ENCODE measurements at regions not wholly inside any gene's neighbourhood (a gene's known extent, or its start where the extent isn't known, plus 50 kb on each side); places are given as distances from the start of the nearest gene placed in this dataset.

DNA sequence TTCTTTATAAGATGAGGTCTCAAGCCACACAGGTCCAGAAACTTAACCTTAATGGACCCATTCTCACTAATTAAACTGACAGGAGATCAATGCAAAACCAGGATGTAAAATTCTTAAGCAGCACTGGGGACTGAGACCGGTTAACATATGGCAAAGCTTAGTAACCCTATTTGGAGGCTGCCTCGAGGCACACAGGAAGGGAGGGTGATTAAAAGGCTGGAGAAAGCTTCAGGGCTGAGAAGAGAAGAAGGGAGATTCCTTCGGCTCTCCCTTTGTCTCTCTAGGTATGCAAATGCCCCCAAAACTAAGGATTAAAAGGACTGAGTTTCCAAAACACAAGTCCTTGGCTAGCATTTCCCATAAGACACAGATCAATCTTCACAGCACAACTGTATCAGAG, 120.8 kb upstream of the DSCAM start:
- intact Hi-C loops (cut with micrococcal nuclease): no loop called here
- peaks cover 4% of the 10 kb centered on the region for H3K4me1 Mint-ChIP-seq
- Histone ChIP-seq H3K79me2 (ENCODE audit: insufficient read depth, low read length) (no peaks in the 10 kb centered on the region), H3K9ac (ENCODE audit: insufficient read depth, low read length, poor library complexity, severe bottlenecking) (no peak overlapping the region), H3K27ac (ENCODE audit: low read depth in 1 of 2, low read length in 2 of 2) (no peak overlapping the region), H3K4me1 (ENCODE audit: control insufficient read depth in 1 of 2, insufficient read depth in 2 of 2, low read length in 2 of 2) (peaks cover 3 to 6% of the 10 kb centered on the region in 2 donors), H3K27me3 (ENCODE audit: control insufficient read depth in 2 of 2, insufficient read depth in 2 of 2, low read length in 2 of 2) (peaks cover 0 to 2% of the 10 kb centered on the region in 2 donors), H3K4me3 (replicated peaks in 1 of 3; ENCODE audit: low read depth in 2 of 3, low read length in 3 of 3) (no peak overlapping the region), H3K36me3 (replicated peaks in 1 of 2; ENCODE audit: control insufficient read depth in 1 of 2, insufficient read depth in 2 of 2, low read length in 2 of 2) (no peaks in the 10 kb centered on the region), H3K4me2 (replicated peaks; ENCODE audit: extremely low read depth, low read length, poor library complexity, severe bottlenecking) (no peak overlapping the region), H4K20me1 (ENCODE audit: insufficient read depth, low read length) (no peaks in the 10 kb centered on the region), H3K9me3 (replicated peaks in 1 of 2; ENCODE audit: control insufficient read depth in 1 of 2, insufficient read depth in 1 of 2, low read length in 2 of 2) (no peaks in the 10 kb centered on the region), H2AFZ (ENCODE audit: insufficient read depth, low read depth, low read length, poor library complexity, severe bottlenecking) (no peak overlapping the region)
- 92% methylated on average over 2 of the region's 3 CpGs for WGBS (ENCODE audit: insufficient coverage)
- H3K27ac Mint-ChIP-seq: no peak overlapping the region
- H3K27me3 Mint-ChIP-seq (ENCODE audit: low read depth in 3 of 3): peaks cover 0 to 6% (median 5%) of the 10 kb centered on the region in 3 donors
- TF ChIP-seq, protein P1, sequence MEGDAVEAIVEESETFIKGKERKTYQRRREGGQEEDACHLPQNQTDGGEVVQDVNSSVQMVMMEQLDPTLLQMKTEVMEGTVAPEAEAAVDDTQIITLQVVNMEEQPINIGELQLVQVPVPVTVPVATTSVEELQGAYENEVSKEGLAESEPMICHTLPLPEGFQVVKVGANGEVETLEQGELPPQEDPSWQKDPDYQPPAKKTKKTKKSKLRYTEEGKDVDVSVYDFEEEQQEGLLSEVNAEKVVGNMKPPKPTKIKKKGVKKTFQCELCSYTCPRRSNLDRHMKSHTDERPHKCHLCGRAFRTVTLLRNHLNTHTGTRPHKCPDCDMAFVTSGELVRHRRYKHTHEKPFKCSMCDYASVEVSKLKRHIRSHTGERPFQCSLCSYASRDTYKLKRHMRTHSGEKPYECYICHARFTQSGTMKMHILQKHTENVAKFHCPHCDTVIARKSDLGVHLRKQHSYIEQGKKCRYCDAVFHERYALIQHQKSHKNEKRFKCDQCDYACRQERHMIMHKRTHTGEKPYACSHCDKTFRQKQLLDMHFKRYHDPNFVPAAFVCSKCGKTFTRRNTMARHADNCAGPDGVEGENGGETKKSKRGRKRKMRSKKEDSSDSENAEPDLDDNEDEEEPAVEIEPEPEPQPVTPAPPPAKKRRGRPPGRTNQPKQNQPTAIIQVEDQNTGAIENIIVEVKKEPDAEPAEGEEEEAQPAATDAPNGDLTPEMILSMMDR (IDR thresholded peaks at IDR 0.05): no peak
- no peak overlapping the region for H3K4me3 Mint-ChIP-seq
- no peaks in the 10 kb centered on the region for H3K36me3 Mint-ChIP-seq
- H3K9me3 Mint-ChIP-seq: peaks cover 0 to 6% (median 3%) of the 10 kb centered on the region in 7 donors
- DNase-seq: no peak

DNA sequence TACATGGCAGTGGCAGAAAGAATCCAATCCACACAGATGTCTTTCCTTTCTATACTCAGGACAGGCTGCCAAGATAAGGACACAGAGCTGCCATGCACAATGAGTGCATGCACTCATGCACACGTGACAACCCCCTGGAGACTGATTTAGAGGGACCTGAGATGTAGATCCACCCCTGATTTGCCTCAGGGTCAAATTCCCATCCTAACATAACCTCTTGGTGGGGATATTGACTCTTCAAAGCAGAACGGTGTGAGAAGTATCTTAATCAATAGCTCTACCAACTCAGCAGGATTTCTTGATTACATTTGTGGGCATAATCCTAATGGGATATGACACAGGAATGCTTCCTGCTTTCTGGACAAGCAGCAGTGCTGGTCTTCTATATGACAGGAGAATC, 125.2 kb upstream of the DSCAM start:
- H4K20me1 ChIP-seq (ENCODE audit: insufficient read depth, low read length): no peaks in the 10 kb centered on the region
- no peaks in the 10 kb centered on the region for H3K79me2 ChIP-seq (ENCODE audit: insufficient read depth, low read length)
- Mint-ChIP-seq H3K36me3 (no peaks in the 10 kb centered on the region), H3K9me3 (peaks cover 7 to 21% (median 13%) of the 10 kb centered on the region in 7 donors), H3K4me1 (peaks cover 12% of the 10 kb centered on the region), H3K4me3 (no peak overlapping the region), H3K27me3 (ENCODE audit: low read depth in 3 of 3) (peaks cover 0 to 6% (median 0%) of the 10 kb centered on the region in 3 donors), H3K27ac (no peak overlapping the region)
- DNase-seq: no peak
- peaks cover 16 to 17% of the 10 kb centered on the region in 2 donors for H3K4me1 ChIP-seq (ENCODE audit: control insufficient read depth in 1 of 2, insufficient read depth in 2 of 2, low read length in 2 of 2)
- no peak overlapping the region for H3K4me2 ChIP-seq (replicated peaks; ENCODE audit: extremely low read depth, low read length, poor library complexity, severe bottlenecking)
- H3K4me3 ChIP-seq (replicated peaks in 1 of 3; ENCODE audit: low read depth in 2 of 3, low read length in 3 of 3): no peak overlapping the region
- intact Hi-C loops (cut with micrococcal nuclease): no loop called here
- peaks cover 0 to 2% of the 10 kb centered on the region in 2 donors for H3K27me3 ChIP-seq (ENCODE audit: control insufficient read depth in 2 of 2, insufficient read depth in 2 of 2, low read length in 2 of 2)
- H2AFZ ChIP-seq (ENCODE audit: insufficient read depth, low read depth, low read length, poor library complexity, severe bottlenecking): no peak overlapping the region
- H3K36me3 ChIP-seq (replicated peaks in 1 of 2; ENCODE audit: control insufficient read depth in 1 of 2, insufficient read depth in 2 of 2, low read length in 2 of 2): no peaks in the 10 kb centered on the region
- TF ChIP-seq, protein P1 (IDR thresholded peaks at IDR 0.05): no peak
- no peak overlapping the region for H3K9ac ChIP-seq (ENCODE audit: insufficient read depth, low read length, poor library complexity, severe bottlenecking)
- no CpG with 5 or more reads among the region's 2 CpGs for WGBS (ENCODE audit: insufficient coverage)
- no peak overlapping the region for H3K27ac ChIP-seq (ENCODE audit: low read depth in 1 of 2, low read length in 2 of 2)
- peaks cover 11 to 15% of the 10 kb centered on the region in 2 donors for H3K9me3 ChIP-seq (replicated peaks in 1 of 2; ENCODE audit: control insufficient read depth in 1 of 2, insufficient read depth in 1 of 2, low read length in 2 of 2)
